GM12874 (cell line): ENCODE measurements at regions not wholly inside any gene's neighbourhood (a gene's known extent, or its start where the extent isn't known, plus 50 kb on each side); places are given as distances from the start of the nearest gene placed in this dataset.

Source experiments
- CTCF ChIP-seq: IDR thresholded peaks from 2 replicates; pipeline ENCODE4 v1.5.1; 2011; ENCODE audit warnings: low read depth, mild to moderate bottlenecking, control low read depth, low read length, moderate library complexity; ENCODE audit not compliant: insufficient read depth

GRCh38 chr5:125969814-125970171, 453.4 kb upstream of the GRAMD2B start:
- no peak for TF ChIP-seq CTCF

DNA sequence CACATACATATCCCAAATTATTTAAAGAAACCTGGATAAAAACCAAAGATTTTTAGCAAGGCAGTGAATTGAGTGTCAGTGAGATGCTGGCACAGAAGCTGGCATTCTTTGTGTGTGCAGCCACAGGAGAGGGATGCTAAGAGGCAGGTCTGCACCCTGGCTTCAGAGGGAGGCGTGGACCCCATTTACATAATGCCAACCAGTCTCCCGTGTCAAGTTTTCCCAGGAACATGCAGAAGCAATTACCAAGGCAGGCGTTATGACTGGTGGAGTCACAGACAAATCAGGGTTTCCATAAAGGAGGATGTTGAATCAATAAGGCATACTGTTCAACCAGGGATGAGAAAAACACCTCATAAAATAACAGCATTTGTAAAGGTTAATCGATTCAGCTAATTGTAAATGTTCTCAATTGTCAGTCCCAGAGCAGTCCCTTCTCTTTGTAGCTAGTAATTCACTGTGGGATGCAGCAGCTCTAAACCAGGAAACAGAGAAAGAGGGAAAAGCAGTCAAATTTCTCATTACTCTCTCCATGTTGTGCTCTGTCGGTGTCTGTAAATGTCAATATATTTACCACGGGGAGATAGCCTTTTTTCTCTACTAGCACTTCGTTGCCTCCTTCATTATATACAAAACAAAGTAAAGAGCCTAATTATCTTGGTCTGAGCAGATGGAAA, 452.4 kb upstream of the GRAMD2B start:
- no peak for TF ChIP-seq CTCF

- TF ChIP-seq CTCF = no peak
These were observed 450.5 kb upstream of the GRAMD2B start for GRCh38 chr5:125972706-125973105.

DNA sequence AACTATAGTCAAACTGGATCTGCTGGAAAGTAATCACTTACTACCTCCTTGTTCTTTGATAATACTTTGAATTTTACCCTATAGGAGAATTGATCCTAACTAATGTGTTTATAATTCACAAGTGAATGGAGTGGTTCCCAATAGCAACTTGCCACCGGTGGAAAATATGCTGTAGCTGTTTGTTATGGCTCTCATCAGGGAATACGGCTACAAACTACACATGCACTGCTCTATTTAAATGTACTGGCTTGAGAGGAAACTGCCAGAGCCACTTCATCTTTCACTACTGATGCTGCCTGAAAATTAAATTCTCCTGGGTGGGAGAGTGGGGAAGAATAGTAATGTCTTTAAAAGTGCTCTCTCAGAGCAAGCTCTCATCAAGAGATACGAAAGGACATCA, 448.5 kb upstream of the GRAMD2B start:
- TF ChIP-seq CTCF = no peak

GRCh38 chr5:125976421-125977000, 446.7 kb upstream of the GRAMD2B start:
- TF ChIP-seq CTCF = no peak

- no peak for TF ChIP-seq CTCF
These were observed 445.2 kb upstream of the GRAMD2B start for GRCh38 chr5:125978015-125978414.

DNA sequence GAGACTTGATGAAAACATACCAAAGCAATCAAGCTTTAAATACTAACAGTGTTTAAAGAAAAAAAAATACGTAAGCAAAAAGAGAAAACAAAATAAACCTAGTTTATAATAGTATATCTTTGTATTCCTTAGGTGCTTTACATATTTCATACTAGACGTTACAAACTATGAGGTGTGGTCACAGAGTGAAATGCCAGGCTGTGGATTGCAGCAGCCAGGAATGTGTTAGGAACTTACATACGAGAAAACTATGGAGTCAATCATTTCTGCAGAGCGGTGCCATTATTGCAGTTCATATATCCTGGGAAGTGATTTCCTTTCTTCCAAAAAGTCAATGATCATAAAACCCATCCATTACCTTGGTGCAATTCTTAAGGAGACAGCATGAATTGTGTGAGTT, 443.6 kb upstream of the GRAMD2B start:
- TF ChIP-seq CTCF = no peak
